ENCODE measurements at regions not wholly inside any gene's neighbourhood (a gene's known extent, or its start where the extent isn't known, plus 50 kb on each side); places are given as distances from the start of the nearest gene placed in this dataset.

DNA sequence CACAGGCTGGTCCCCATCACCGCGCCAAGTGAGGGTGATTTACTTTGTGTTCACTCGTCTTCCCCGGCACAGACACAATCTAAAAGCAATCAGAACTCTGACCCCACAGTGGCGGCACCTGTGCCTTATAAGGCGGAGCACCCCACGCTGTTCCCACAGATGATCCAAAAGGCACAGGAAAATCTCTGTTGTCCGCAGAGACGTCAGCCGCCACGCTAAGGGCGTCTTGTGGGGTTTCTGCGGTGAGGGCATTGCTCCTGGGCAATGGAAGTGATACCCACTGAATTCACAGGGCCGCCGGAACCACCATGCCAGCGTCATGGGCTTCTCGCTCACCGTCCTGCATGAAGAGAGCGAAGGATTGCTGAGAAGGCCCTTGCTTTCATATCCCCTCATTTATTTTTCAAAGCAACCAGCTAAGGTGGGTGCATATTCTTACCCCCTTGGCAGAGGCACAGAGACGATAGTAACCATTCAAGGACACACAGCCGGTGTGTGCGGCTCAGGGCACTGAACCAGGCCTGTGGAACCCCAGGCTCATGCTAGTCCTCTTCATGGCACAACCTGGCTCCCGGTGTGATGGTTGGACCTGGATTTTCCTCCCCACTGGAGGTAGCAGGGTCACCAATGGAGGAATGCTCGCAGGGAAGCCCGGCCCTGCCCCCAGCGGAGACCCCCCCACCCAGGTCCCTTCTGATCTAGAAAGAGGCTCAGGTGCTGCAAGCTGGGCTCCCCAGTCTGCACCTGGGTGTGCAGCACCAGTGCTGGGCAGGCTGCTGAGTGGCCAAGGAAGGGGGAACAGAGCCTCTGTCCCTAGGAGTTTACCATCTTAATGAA, 279.0 kb downstream of the TCERG1L start:
- TF ChIP-seq, protein P1, sequence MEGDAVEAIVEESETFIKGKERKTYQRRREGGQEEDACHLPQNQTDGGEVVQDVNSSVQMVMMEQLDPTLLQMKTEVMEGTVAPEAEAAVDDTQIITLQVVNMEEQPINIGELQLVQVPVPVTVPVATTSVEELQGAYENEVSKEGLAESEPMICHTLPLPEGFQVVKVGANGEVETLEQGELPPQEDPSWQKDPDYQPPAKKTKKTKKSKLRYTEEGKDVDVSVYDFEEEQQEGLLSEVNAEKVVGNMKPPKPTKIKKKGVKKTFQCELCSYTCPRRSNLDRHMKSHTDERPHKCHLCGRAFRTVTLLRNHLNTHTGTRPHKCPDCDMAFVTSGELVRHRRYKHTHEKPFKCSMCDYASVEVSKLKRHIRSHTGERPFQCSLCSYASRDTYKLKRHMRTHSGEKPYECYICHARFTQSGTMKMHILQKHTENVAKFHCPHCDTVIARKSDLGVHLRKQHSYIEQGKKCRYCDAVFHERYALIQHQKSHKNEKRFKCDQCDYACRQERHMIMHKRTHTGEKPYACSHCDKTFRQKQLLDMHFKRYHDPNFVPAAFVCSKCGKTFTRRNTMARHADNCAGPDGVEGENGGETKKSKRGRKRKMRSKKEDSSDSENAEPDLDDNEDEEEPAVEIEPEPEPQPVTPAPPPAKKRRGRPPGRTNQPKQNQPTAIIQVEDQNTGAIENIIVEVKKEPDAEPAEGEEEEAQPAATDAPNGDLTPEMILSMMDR (IDR thresholded peaks at IDR 0.05) = no peak
- TF ChIP-seq POLR2A (IDR thresholded peaks at IDR 0.05) = no peak
